Central memory CD8-positive, alpha-beta T cell (primary cell): ENCODE measurements at regions not wholly inside any gene's neighbourhood (a gene's known extent, or its start where the extent isn't known, plus 50 kb on each side); places are given as distances from the start of the nearest gene placed in this dataset.
"Not testable (repeated sequence)": the region's sequence is repeated elsewhere in the genome, so short reads cannot be mapped to it uniquely, and the experiment has no call there.

Source experiments
- ATAC-seq: fragments of 150-1000 bp; cut with Tn5 transposase; replicated peaks from 2 replicates; pipeline ENCODE4 v1.10.0; 2022; ENCODE audit warnings: mild to moderate bottlenecking, moderate FRiP score, moderate number of reproducible peaks; ENCODE audit not compliant: poor library complexity, severe bottlenecking; ENCODE audit errors: extremely low read depth
- DNase-seq, 2 donors: peaks; one replicate each; pipeline ENCODE4 v3.0.0; 2021; ENCODE audit warnings: low spot score in 2 of 2
- H3K27ac Mint-ChIP-seq: one replicate; pipeline ENCODE4 v1.8.0; 2022; ENCODE audit warnings: low read depth, mild to moderate bottlenecking, moderate library complexity, mixed read lengths
- H3K27me3 Mint-ChIP-seq: one replicate; pipeline ENCODE4 v1.8.0; 2022; ENCODE audit warnings: mixed read lengths
- H3K36me3 Mint-ChIP-seq: one replicate; pipeline ENCODE4 v1.8.0; 2022; ENCODE audit warnings: mild to moderate bottlenecking, moderate library complexity, mixed read lengths; ENCODE audit not compliant: insufficient read depth
- H3K4me1 Mint-ChIP-seq: one replicate; pipeline ENCODE4 v1.8.0; 2022; ENCODE audit warnings: mixed read lengths
- H3K4me3 Mint-ChIP-seq: one replicate; pipeline ENCODE4 v1.8.0; 2022; ENCODE audit warnings: mild to moderate bottlenecking, moderate library complexity, mixed read lengths
- H3K9me3 Mint-ChIP-seq: one replicate; pipeline ENCODE4 v1.8.0; 2022; ENCODE audit warnings: mixed read lengths

GRCh38 chr15:95679847-95680582 is 650.5 kb upstream of the NR2F2 start:
- Mint-ChIP-seq H3K27ac (no peak overlapping the region), H3K36me3 (no peaks in the 10 kb centered on the region), H3K4me1 (no peaks in the 10 kb centered on the region), H3K27me3 (peaks cover 10% of the 10 kb centered on the region), H3K9me3 (peaks cover 8% of the 10 kb centered on the region), H3K4me3 (no peak overlapping the region)
- no peak for ATAC-seq
- DNase-seq: no peak

GRCh38 chr15:95680728-95681127 is 649.8 kb upstream of the NR2F2 start:
- Mint-ChIP-seq H3K4me3 (no peak overlapping the region), H3K4me1 (no peaks in the 10 kb centered on the region), H3K9me3 (peaks cover 3% of the 10 kb centered on the region), H3K36me3 (no peaks in the 10 kb centered on the region), H3K27me3 (peaks cover 10% of the 10 kb centered on the region), H3K27ac (no peak overlapping the region)
- no peak for DNase-seq
- ATAC-seq: no peak

GRCh38 chr15:95681836-95682544 is 648.5 kb upstream of the NR2F2 start:
- H3K4me3 Mint-ChIP-seq: no peak overlapping the region
- H3K9me3 Mint-ChIP-seq: no peaks in the 10 kb centered on the region
- ATAC-seq (no peak), DNase-seq (no peak)
- peaks cover 1% of the 10 kb centered on the region for H3K27me3 Mint-ChIP-seq
- H3K27ac Mint-ChIP-seq: no peak overlapping the region
- no peaks in the 10 kb centered on the region for H3K36me3 Mint-ChIP-seq
- no peaks in the 10 kb centered on the region for H3K4me1 Mint-ChIP-seq

GRCh38 chr15:95684126-95684525 is 646.4 kb upstream of the NR2F2 start:
- Mint-ChIP-seq H3K27me3 (no peaks in the 10 kb centered on the region), H3K9me3 (no peaks in the 10 kb centered on the region), H3K27ac (no peak overlapping the region), H3K36me3 (no peaks in the 10 kb centered on the region), H3K4me1 (no peaks in the 10 kb centered on the region), H3K4me3 (no peak overlapping the region)
- DNase-seq (no peak), ATAC-seq (no peak)

- ATAC-seq (no peak), DNase-seq (no peak)
- Mint-ChIP-seq H3K27me3 (no peaks in the 10 kb centered on the region), H3K36me3 (no peaks in the 10 kb centered on the region), H3K27ac (no peak overlapping the region), H3K4me1 (no peaks in the 10 kb centered on the region), H3K4me3 (no peak overlapping the region), H3K9me3 (no peaks in the 10 kb centered on the region)
Measured at GRCh38 chr15:95684693-95685115, 645.8 kb upstream of the NR2F2 start.

- DNase-seq: no peak
- Mint-ChIP-seq H3K9me3 (no peaks in the 10 kb centered on the region), H3K36me3 (no peaks in the 10 kb centered on the region), H3K4me3 (no peak overlapping the region), H3K27ac (no peak overlapping the region), H3K4me1 (no peaks in the 10 kb centered on the region), H3K27me3 (no peaks in the 10 kb centered on the region)
- no peak for ATAC-seq
Measured at GRCh38 chr15:95687061-95687460, 643.4 kb upstream of the NR2F2 start.

- no peaks in the 10 kb centered on the region for H3K9me3 Mint-ChIP-seq
- H3K27me3 Mint-ChIP-seq: no peaks in the 10 kb centered on the region
- no peaks in the 10 kb centered on the region for H3K36me3 Mint-ChIP-seq
- no peak overlapping the region for H3K27ac Mint-ChIP-seq
- DNase-seq: no peak
- H3K4me3 Mint-ChIP-seq: no peak overlapping the region
- no peaks in the 10 kb centered on the region for H3K4me1 Mint-ChIP-seq
- ATAC-seq: no peak
Measured at GRCh38 chr15:95687686-95688085, 642.8 kb upstream of the NR2F2 start.

- Mint-ChIP-seq H3K4me3 (no peak overlapping the region), H3K36me3 (no peaks in the 10 kb centered on the region), H3K27ac (no peak overlapping the region), H3K27me3 (no peaks in the 10 kb centered on the region), H3K4me1 (no peaks in the 10 kb centered on the region), H3K9me3 (peaks cover 16% of the 10 kb centered on the region)
- DNase-seq: no peak
- ATAC-seq: no peak
Measured at GRCh38 chr15:95690631-95691340, 639.7 kb upstream of the NR2F2 start.

GRCh38 chr15:95693917-95694316 is 636.6 kb upstream of the NR2F2 start:
- no peak overlapping the region for H3K4me3 Mint-ChIP-seq
- no peak overlapping the region for H3K27ac Mint-ChIP-seq
- ATAC-seq: no peak
- no peaks in the 10 kb centered on the region for H3K36me3 Mint-ChIP-seq
- peaks cover 12% of the 10 kb centered on the region for H3K27me3 Mint-ChIP-seq
- H3K4me1 Mint-ChIP-seq: no peaks in the 10 kb centered on the region
- no peak for DNase-seq
- peaks cover 17% of the 10 kb centered on the region for H3K9me3 Mint-ChIP-seq

GRCh38 chr15:95698230-95698629 is 632.3 kb upstream of the NR2F2 start:
- ATAC-seq: no peak
- Mint-ChIP-seq H3K27ac (no peak overlapping the region), H3K4me3 (no peak overlapping the region), H3K4me1 (no peaks in the 10 kb centered on the region), H3K27me3 (peaks cover 12% of the 10 kb centered on the region), H3K36me3 (no peaks in the 10 kb centered on the region), H3K9me3 (peaks cover 37% of the 10 kb centered on the region)
- DNase-seq: no peak

- H3K9me3 Mint-ChIP-seq: peaks cover 35% of the 10 kb centered on the region
- no peak for ATAC-seq
- no peak overlapping the region for H3K4me3 Mint-ChIP-seq
- peaks cover 13% of the 10 kb centered on the region for H3K27me3 Mint-ChIP-seq
- H3K36me3 Mint-ChIP-seq: no peaks in the 10 kb centered on the region
- no peak overlapping the region for H3K27ac Mint-ChIP-seq
- DNase-seq: no peak
- no peaks in the 10 kb centered on the region for H3K4me1 Mint-ChIP-seq
Measured at GRCh38 chr15:95698951-95699350, 631.5 kb upstream of the NR2F2 start.

GRCh38 chr15:95699578-95699977 is 630.9 kb upstream of the NR2F2 start:
- no peak overlapping the region for H3K27ac Mint-ChIP-seq
- DNase-seq (no peak), ATAC-seq (no peak)
- peaks cover 34% of the 10 kb centered on the region for H3K9me3 Mint-ChIP-seq
- no peak overlapping the region for H3K4me3 Mint-ChIP-seq
- peaks cover 20% of the 10 kb centered on the region for H3K27me3 Mint-ChIP-seq
- H3K4me1 Mint-ChIP-seq: no peaks in the 10 kb centered on the region
- no peaks in the 10 kb centered on the region for H3K36me3 Mint-ChIP-seq

GRCh38 chr15:95700692-95701091 is 629.8 kb upstream of the NR2F2 start:
- H3K4me3 Mint-ChIP-seq, H3K36me3 Mint-ChIP-seq, DNase-seq, ATAC-seq, H3K27ac Mint-ChIP-seq, H3K4me1 Mint-ChIP-seq: not testable (repeated sequence)
- peaks cover 31% of the 10 kb centered on the region for H3K27me3 Mint-ChIP-seq
- peaks cover 26% of the 10 kb centered on the region for H3K9me3 Mint-ChIP-seq
